ENCODE measurements at regions not wholly inside any gene's neighbourhood (a gene's known extent, or its start where the extent isn't known, plus 50 kb on each side); places are given as distances from the start of the nearest gene placed in this dataset.

DNA sequence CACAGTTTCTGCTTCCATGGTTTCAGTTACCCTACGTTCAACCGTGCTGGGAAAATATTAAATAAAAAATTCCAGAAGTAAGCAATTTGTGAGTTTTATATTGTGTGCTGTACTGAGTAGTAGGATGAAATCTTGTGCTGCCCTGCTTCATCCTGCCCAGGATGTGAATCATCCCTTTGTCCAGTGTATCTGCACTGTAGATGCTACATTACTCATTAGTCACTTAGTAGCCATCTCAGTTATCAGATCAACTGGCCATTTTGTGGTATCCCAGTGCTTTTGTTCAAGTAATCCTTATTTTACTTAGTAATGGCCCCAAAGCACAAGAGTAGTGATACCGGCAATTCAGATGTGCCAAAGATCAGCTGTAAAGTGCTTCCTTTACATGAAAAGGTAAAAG is 97.9 kb downstream of the COX18 start:
- TF ChIP-seq CTCF (IDR thresholded peaks at IDR 0.05) (no peak), POLR2A (IDR thresholded peaks at IDR 0.05) (no peak)

All from sigmoid colon (tissue), 3 donors.